ENCODE measurements at regions not wholly inside any gene's neighbourhood (a gene's known extent, or its start where the extent isn't known, plus 50 kb on each side); places are given as distances from the start of the nearest gene placed in this dataset.

DNA sequence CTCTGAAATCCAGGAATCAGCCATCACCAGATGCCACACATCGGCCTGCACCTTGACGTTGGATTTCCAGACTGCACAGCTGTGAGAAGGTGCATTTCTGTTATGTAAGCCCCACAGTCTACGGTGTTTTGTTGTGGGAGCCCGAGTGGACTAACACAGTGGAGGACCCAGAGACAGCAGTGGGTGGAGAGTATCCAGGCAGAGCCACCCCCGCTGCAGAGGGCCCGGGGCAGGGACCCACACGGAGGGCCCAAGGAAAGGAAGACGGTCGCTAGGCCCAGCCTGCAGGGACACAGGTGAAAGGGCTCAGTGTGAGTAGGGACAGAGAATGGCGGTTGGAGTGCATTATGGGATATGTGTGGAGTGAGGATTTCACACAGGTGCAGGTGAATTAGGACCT lies 288.3 kb upstream of the AJAP1 start:
- no peak overlapping the region for H3K27ac ChIP-seq (ENCODE audit: low read depth, low read length)
- H3K4me1 ChIP-seq (ENCODE audit: control insufficient read depth, insufficient read depth, low read length): no peaks in the 10 kb centered on the region
- no peak overlapping the region for H3K9ac ChIP-seq (ENCODE audit: low read length)
- H3K4me3 ChIP-seq (ENCODE audit: low read depth, low read length): no peak overlapping the region
- no peaks in the 10 kb centered on the region for H3K27me3 ChIP-seq (ENCODE audit: control insufficient read depth, insufficient read depth, low read length)
- H3K9me3 ChIP-seq (ENCODE audit: control insufficient read depth, insufficient read depth, low read depth, low read length): peaks cover 14% of the 10 kb centered on the region
- H3K36me3 ChIP-seq (ENCODE audit: control insufficient read depth, insufficient read depth, low read length): no peaks in the 10 kb centered on the region

DNA sequence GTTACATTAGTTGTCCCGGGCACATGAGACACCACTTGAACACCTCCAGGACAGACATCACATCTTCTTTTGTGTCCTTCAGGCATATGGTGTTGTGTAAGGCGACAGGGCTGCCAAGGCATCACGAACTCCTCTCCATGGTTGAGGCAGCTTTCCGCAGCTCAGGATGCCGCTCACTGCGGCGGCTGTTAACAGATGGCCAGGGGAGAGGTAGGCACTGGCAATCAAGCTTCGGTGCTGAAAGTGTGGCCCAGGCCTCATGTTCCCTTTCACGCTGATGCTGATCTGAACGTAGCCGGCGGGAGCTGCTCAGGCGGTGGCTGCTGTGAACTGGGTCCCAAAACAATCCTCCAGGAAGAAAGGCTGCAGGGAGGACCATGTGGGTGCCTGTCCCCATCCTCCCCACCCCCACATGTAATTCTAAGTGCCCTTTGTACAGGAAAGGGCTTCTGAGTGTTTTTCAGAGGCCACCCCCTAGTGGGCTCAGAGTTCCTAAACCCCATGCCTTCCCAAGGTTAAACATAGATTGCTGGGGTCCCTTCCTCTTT lies 287.1 kb upstream of the AJAP1 start:
- H3K9me3 ChIP-seq (ENCODE audit: control insufficient read depth, insufficient read depth, low read depth, low read length): peaks cover 14% of the 10 kb centered on the region
- H3K36me3 ChIP-seq (ENCODE audit: control insufficient read depth, insufficient read depth, low read length): no peaks in the 10 kb centered on the region
- no peak overlapping the region for H3K4me3 ChIP-seq (ENCODE audit: low read depth, low read length)
- no peaks in the 10 kb centered on the region for H3K27me3 ChIP-seq (ENCODE audit: control insufficient read depth, insufficient read depth, low read length)
- H3K9ac ChIP-seq (ENCODE audit: low read length): no peak overlapping the region
- no peaks in the 10 kb centered on the region for H3K4me1 ChIP-seq (ENCODE audit: control insufficient read depth, insufficient read depth, low read length)
- no peak overlapping the region for H3K27ac ChIP-seq (ENCODE audit: low read depth, low read length)

DNA sequence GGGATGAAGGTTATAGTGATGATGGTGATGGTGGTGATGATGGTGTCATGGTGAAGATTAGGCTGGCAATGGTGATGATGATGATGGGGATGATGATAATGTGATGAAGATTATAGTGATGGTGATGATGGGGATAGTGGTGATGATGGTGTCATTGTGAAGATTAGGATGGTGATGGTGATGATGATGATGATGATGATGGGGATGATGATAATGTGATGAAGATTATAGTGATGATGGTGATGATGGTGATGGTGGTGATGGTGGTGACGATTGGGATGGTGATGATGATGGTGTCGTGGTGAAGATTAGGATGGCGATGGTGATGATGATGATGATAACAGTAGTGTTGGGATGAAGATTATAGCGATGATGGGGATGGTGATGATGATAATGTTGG lies 285.1 kb upstream of the AJAP1 start:
- Histone ChIP-seq H3K4me3 (ENCODE audit: low read depth, low read length) (no peak overlapping the region), H3K27ac (ENCODE audit: low read depth, low read length) (no peak overlapping the region), H3K4me1 (ENCODE audit: control insufficient read depth, insufficient read depth, low read length) (no peaks in the 10 kb centered on the region), H3K36me3 (ENCODE audit: control insufficient read depth, insufficient read depth, low read length) (no peaks in the 10 kb centered on the region), H3K27me3 (ENCODE audit: control insufficient read depth, insufficient read depth, low read length) (no peaks in the 10 kb centered on the region), H3K9ac (ENCODE audit: low read length) (no peak overlapping the region), H3K9me3 (ENCODE audit: control insufficient read depth, insufficient read depth, low read depth, low read length) (peaks cover 20% of the 10 kb centered on the region)

DNA sequence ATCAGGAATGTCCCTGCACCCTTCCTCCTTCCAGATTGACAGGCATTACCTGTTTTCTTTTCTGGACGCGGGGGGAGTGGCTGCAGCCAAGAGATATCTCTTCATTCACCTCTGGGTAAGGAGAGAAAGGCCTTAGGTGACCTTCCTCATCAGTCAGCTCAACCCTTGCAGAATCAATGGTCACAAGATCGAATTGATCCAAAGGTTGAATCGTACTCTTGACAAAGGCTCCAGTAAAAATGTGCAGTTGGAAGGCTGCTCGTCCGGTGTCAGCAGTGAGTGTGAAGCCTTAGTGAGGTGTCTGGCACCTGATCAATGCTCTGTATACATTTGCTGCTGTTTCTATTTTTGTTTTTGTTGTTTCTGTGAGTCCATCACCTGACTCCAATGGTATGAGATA lies 282.6 kb upstream of the AJAP1 start:
- Histone ChIP-seq H3K9ac (ENCODE audit: low read length) (no peak overlapping the region), H3K4me1 (ENCODE audit: control insufficient read depth, insufficient read depth, low read length) (no peaks in the 10 kb centered on the region), H3K4me3 (ENCODE audit: low read depth, low read length) (no peak overlapping the region), H3K27ac (ENCODE audit: low read depth, low read length) (no peak overlapping the region), H3K27me3 (ENCODE audit: control insufficient read depth, insufficient read depth, low read length) (no peaks in the 10 kb centered on the region), H3K9me3 (ENCODE audit: control insufficient read depth, insufficient read depth, low read depth, low read length) (peaks cover 29% of the 10 kb centered on the region), H3K36me3 (ENCODE audit: control insufficient read depth, insufficient read depth, low read length) (no peaks in the 10 kb centered on the region)

DNA sequence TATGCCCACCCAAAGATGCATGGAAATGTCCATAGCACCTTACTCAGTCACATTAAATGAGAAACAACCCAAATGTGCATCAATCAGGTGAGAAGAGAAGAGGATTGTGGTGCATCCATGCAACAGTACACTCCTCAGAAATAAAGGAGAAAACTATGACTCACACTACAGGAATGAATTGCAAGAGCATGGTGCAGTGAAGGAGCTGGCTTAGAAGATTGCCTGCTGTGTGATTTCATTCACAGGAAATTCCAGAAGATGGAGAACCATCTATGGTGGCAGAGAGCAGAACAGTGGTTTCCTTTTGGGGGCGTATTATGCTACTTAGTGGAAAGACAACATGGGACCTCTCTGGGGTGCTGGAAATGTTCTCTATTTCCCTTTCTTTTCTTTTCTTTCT lies 278.6 kb upstream of the AJAP1 start:
- H3K4me3 ChIP-seq (ENCODE audit: low read depth, low read length): no peak overlapping the region
- no peaks in the 10 kb centered on the region for H3K4me1 ChIP-seq (ENCODE audit: control insufficient read depth, insufficient read depth, low read length)
- H3K36me3 ChIP-seq (ENCODE audit: control insufficient read depth, insufficient read depth, low read length): no peaks in the 10 kb centered on the region
- H3K9me3 ChIP-seq (ENCODE audit: control insufficient read depth, insufficient read depth, low read depth, low read length): peaks cover 53% of the 10 kb centered on the region
- H3K27me3 ChIP-seq (ENCODE audit: control insufficient read depth, insufficient read depth, low read length): no peaks in the 10 kb centered on the region
- no peak overlapping the region for H3K9ac ChIP-seq (ENCODE audit: low read length)
- H3K27ac ChIP-seq (ENCODE audit: low read depth, low read length): no peak overlapping the region

DNA sequence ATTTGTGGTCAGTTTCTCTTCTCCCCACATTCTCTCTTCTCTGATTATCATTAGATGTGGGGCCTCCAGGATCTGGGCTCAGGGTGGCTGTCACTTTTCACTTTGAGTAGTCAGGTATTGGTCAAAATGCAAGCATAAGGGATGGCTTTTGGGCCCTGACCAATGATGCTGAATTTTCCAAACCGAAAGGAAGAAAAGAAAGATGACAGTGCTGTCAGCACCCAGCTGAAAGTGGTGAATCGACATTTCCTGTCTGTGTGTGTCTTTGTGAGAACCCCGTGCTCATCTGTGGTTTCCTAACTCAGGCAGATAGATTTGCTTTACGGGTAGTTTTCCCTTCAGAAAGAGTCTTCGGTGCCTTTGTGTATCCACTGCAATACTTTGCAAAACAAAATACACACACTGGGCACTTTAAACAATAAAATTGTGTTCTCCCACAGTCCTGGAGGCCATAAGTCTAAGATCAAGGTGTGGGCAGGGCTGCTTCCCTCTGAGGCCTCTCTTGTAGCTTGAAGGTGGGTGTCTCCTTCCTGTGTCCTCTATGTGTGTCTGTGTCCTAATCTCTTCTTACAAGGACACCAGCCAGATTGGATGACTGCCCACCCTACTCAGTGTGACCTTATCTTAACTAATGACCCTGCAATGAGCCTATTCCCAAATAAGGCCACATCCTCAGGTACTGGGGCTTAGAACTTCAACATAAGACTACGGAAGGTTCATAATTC lies 274.8 kb upstream of the AJAP1 start:
- Histone ChIP-seq H3K9me3 (ENCODE audit: control insufficient read depth, insufficient read depth, low read depth, low read length) (peaks cover 76% of the 10 kb centered on the region), H3K36me3 (ENCODE audit: control insufficient read depth, insufficient read depth, low read length) (no peaks in the 10 kb centered on the region), H3K27me3 (ENCODE audit: control insufficient read depth, insufficient read depth, low read length) (no peaks in the 10 kb centered on the region), H3K27ac (ENCODE audit: low read depth, low read length) (no peak overlapping the region), H3K9ac (ENCODE audit: low read length) (no peak overlapping the region), H3K4me1 (ENCODE audit: control insufficient read depth, insufficient read depth, low read length) (no peaks in the 10 kb centered on the region), H3K4me3 (ENCODE audit: low read depth, low read length) (no peak overlapping the region)

GRCh38 chr1:4380564-4381168 lies 273.7 kb upstream of the AJAP1 start:
- H3K9ac ChIP-seq (ENCODE audit: low read length): no peak overlapping the region
- no peaks in the 10 kb centered on the region for H3K27me3 ChIP-seq (ENCODE audit: control insufficient read depth, insufficient read depth, low read length)
- no peaks in the 10 kb centered on the region for H3K4me1 ChIP-seq (ENCODE audit: control insufficient read depth, insufficient read depth, low read length)
- peaks cover 85% of the 10 kb centered on the region for H3K9me3 ChIP-seq (ENCODE audit: control insufficient read depth, insufficient read depth, low read depth, low read length)
- no peaks in the 10 kb centered on the region for H3K36me3 ChIP-seq (ENCODE audit: control insufficient read depth, insufficient read depth, low read length)
- no peak overlapping the region for H3K27ac ChIP-seq (ENCODE audit: low read depth, low read length)
- no peak overlapping the region for H3K4me3 ChIP-seq (ENCODE audit: low read depth, low read length)

DNA sequence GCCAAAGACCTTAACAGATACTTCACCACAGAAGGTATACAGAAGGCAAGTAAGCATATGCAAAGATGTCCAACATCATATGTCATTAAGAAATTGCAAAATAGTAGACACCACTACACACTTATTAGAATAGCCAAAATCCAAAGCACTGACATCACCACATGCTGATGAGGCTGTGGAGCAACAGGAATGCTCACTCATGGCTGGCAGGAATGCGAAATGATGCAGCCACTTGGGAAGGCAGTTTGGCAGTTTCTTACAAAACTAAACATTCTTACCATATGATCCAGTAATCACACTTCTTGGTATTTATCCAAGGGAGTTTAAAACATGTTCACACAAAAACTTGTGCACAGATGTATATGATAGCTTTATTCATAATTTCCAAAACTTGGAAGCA lies 261.2 kb upstream of the AJAP1 start:
- Histone ChIP-seq H3K9ac (ENCODE audit: low read length) (no peak overlapping the region), H3K9me3 (ENCODE audit: control insufficient read depth, insufficient read depth, low read depth, low read length) (peaks cover 39% of the 10 kb centered on the region), H3K4me3 (ENCODE audit: low read depth, low read length) (no peak overlapping the region)

DNA sequence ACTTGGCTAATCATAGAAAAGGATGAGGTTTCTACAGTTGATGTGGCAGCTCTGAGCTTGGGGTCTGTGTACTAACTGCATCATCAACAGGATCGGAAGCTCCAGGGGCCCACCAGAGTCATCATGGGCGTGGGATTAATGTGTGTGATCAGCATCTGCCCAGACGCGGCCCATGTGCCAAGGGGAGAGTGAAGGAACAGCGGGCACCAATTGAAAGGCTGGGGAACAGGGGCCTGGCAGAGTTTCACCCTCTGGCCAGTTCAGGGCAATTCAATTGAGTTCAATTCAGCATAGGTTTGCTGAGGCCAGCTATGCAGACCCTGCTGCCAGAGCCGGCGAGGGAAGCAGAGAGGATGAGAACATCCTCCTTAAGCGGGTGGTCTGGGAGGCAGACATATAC lies 260.0 kb upstream of the AJAP1 start:
- no peaks in the 10 kb centered on the region for H3K4me1 ChIP-seq (ENCODE audit: control insufficient read depth, insufficient read depth, low read length)
- H3K9ac ChIP-seq (ENCODE audit: low read length): no peak overlapping the region
- no peak overlapping the region for H3K4me3 ChIP-seq (ENCODE audit: low read depth, low read length)
- no peak overlapping the region for H3K27ac ChIP-seq (ENCODE audit: low read depth, low read length)
- H3K27me3 ChIP-seq (ENCODE audit: control insufficient read depth, insufficient read depth, low read length): no peaks in the 10 kb centered on the region; the same call in 1 of the 2 replicates
- peaks cover 32% of the 10 kb centered on the region for H3K9me3 ChIP-seq (ENCODE audit: control insufficient read depth, insufficient read depth, low read depth, low read length)
- no peaks in the 10 kb centered on the region for H3K36me3 ChIP-seq (ENCODE audit: control insufficient read depth, insufficient read depth, low read length)

More for the DNA sequence above, 261.2 kb upstream of the AJAP1 start:
- Histone ChIP-seq H3K36me3 (ENCODE audit: control insufficient read depth, insufficient read depth, low read length) (no peaks in the 10 kb centered on the region), H3K4me1 (ENCODE audit: control insufficient read depth, insufficient read depth, low read length) (no peaks in the 10 kb centered on the region), H3K27ac (ENCODE audit: low read depth, low read length) (no peak overlapping the region), H3K27me3 (ENCODE audit: control insufficient read depth, insufficient read depth, low read length) (no peaks in the 10 kb centered on the region; the same call in 1 of the 2 replicates)

GRCh38 chr1:4395158-4395557 lies 259.3 kb upstream of the AJAP1 start:
- Histone ChIP-seq H3K27ac (ENCODE audit: low read depth, low read length) (no peak overlapping the region), H3K9me3 (ENCODE audit: control insufficient read depth, insufficient read depth, low read depth, low read length) (peaks cover 27% of the 10 kb centered on the region), H3K36me3 (ENCODE audit: control insufficient read depth, insufficient read depth, low read length) (no peaks in the 10 kb centered on the region), H3K27me3 (ENCODE audit: control insufficient read depth, insufficient read depth, low read length) (no peaks in the 10 kb centered on the region; the same call in 1 of the 2 replicates), H3K9ac (ENCODE audit: low read length) (no peak overlapping the region), H3K4me1 (ENCODE audit: control insufficient read depth, insufficient read depth, low read length) (no peaks in the 10 kb centered on the region), H3K4me3 (ENCODE audit: low read depth, low read length) (no peak overlapping the region)

DNA sequence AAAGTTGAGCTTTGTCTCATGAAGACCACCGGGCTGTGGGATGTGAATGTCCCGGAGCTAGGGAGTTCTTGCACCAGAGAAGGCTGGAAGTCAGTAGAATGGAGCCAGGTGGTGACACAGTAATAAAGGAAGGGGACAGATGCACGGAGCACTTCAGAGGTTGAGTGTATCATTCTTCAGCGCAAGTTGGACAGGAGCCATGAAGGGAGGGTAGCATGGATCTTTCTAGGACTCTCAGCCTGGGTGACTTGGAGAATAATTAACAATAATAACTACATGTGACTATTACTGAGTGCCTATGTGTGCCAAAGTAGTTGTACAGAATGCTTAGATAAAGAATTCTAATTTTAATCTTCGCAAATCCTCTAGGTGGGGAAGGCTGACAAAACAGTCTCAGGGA lies 258.7 kb upstream of the AJAP1 start:
- H3K4me3 ChIP-seq (ENCODE audit: low read depth, low read length): no peak overlapping the region
- no peaks in the 10 kb centered on the region for H3K36me3 ChIP-seq (ENCODE audit: control insufficient read depth, insufficient read depth, low read length)
- H3K27ac ChIP-seq (ENCODE audit: low read depth, low read length): no peak overlapping the region
- peaks cover 27% of the 10 kb centered on the region for H3K9me3 ChIP-seq (ENCODE audit: control insufficient read depth, insufficient read depth, low read depth, low read length)
- no peaks in the 10 kb centered on the region for H3K4me1 ChIP-seq (ENCODE audit: control insufficient read depth, insufficient read depth, low read length)
- no peaks in the 10 kb centered on the region; the same call in 1 of the 2 replicates for H3K27me3 ChIP-seq (ENCODE audit: control insufficient read depth, insufficient read depth, low read length)
- no peak overlapping the region for H3K9ac ChIP-seq (ENCODE audit: low read length)

Data from HUES6 (cell line).